GM23338 (cell line): ENCODE measurements at regions not wholly inside any gene's neighbourhood (a gene's known extent, or its start where the extent isn't known, plus 50 kb on each side); places are given as distances from the start of the nearest gene placed in this dataset.

Source experiments
- CTCF ChIP-seq, 2 experiments: fragments of 200-600 bp in 1 of 2; sonication (generic) in 1 of 2; conservative IDR thresholded peaks; 2 replicates each; pipeline versions ENCODE4 v1.5.1 to v1.6.1; 2016 to 2017; ENCODE audit warnings: antibody characterized with exemption in 2 of 2, low read depth in 2 of 2, mild to moderate bottlenecking in 2 of 2, moderate library complexity in 1 of 2
- EZH2 ChIP-seq: fragments of 200-600 bp; sonication (generic); IDR thresholded peaks from one replicate; pipeline ENCODE4 v1.8.0; 2017; ENCODE audit warnings: antibody characterized with exemption, mild to moderate bottlenecking, low read depth; ENCODE audit not compliant: unreplicated experiment

GRCh38 chr14:89504091-89504490 is 87.1 kb upstream of the FOXN3 start:
- TF ChIP-seq CTCF (conservative IDR thresholded peaks at IDR 0.05; ENCODE audit: low read depth in 2 of 2): no peak
- TF ChIP-seq EZH2: no peak
